ENCODE measurements at regions not wholly inside any gene's neighbourhood (a gene's known extent, or its start where the extent isn't known, plus 50 kb on each side); places are given as distances from the start of the nearest gene placed in this dataset.

DNA sequence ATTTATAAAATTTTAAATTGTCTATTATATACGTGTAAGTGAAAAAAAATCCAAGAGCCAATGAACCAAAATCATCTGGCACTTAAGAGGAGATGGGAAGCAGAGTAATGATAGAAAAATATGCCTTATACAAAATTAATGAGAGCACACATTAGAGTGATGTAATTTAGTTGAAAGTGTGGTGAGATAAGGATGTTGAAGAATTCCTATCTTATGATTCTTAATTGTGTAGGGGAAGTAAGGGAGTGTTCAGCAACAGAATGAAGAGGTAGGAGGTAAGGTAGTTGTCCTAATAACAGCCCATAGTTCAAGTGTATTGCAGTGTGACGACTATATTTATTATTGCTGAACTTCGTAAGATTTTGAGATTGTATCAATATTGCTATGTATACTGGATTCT is 843.4 kb upstream of the FLRT2 start:
- TF ChIP-seq, protein P1, sequence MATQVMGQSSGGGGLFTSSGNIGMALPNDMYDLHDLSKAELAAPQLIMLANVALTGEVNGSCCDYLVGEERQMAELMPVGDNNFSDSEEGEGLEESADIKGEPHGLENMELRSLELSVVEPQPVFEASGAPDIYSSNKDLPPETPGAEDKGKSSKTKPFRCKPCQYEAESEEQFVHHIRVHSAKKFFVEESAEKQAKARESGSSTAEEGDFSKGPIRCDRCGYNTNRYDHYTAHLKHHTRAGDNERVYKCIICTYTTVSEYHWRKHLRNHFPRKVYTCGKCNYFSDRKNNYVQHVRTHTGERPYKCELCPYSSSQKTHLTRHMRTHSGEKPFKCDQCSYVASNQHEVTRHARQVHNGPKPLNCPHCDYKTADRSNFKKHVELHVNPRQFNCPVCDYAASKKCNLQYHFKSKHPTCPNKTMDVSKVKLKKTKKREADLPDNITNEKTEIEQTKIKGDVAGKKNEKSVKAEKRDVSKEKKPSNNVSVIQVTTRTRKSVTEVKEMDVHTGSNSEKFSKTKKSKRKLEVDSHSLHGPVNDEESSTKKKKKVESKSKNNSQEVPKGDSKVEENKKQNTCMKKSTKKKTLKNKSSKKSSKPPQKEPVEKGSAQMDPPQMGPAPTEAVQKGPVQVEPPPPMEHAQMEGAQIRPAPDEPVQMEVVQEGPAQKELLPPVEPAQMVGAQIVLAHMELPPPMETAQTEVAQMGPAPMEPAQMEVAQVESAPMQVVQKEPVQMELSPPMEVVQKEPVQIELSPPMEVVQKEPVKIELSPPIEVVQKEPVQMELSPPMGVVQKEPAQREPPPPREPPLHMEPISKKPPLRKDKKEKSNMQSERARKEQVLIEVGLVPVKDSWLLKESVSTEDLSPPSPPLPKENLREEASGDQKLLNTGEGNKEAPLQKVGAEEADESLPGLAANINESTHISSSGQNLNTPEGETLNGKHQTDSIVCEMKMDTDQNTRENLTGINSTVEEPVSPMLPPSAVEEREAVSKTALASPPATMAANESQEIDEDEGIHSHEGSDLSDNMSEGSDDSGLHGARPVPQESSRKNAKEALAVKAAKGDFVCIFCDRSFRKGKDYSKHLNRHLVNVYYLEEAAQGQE (IDR thresholded peaks at IDR 0.05; ENCODE audit: insufficient replicate concordance, low read depth): no peak
- TF ChIP-seq, protein P2, sequence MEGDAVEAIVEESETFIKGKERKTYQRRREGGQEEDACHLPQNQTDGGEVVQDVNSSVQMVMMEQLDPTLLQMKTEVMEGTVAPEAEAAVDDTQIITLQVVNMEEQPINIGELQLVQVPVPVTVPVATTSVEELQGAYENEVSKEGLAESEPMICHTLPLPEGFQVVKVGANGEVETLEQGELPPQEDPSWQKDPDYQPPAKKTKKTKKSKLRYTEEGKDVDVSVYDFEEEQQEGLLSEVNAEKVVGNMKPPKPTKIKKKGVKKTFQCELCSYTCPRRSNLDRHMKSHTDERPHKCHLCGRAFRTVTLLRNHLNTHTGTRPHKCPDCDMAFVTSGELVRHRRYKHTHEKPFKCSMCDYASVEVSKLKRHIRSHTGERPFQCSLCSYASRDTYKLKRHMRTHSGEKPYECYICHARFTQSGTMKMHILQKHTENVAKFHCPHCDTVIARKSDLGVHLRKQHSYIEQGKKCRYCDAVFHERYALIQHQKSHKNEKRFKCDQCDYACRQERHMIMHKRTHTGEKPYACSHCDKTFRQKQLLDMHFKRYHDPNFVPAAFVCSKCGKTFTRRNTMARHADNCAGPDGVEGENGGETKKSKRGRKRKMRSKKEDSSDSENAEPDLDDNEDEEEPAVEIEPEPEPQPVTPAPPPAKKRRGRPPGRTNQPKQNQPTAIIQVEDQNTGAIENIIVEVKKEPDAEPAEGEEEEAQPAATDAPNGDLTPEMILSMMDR (IDR thresholded peaks at IDR 0.05; ENCODE audit: insufficient read depth, low read length): no peak
- TF ChIP-seq POLR2AphosphoS5 (IDR thresholded peaks at IDR 0.05; ENCODE audit: low read depth): no peak
- TF ChIP-seq GABPA (IDR thresholded peaks at IDR 0.05; ENCODE audit: low read depth): no peak
- TF ChIP-seq SPI1 (IDR thresholded peaks at IDR 0.05; ENCODE audit: borderline replicate concordance, low read depth): no peak
- no peak for DNase-seq (ENCODE audit: low read depth in 1 of 2, low spot score in 1 of 2)
- Histone ChIP-seq H3K27ac (replicated peaks) (no peak overlapping the region), H3K4me3 (replicated peaks; ENCODE audit: insufficient read depth, low read length) (no peak overlapping the region), H3K27me3 (ENCODE audit: insufficient read depth, poor library complexity, severe bottlenecking) (no peaks in the 10 kb centered on the region)

DNA sequence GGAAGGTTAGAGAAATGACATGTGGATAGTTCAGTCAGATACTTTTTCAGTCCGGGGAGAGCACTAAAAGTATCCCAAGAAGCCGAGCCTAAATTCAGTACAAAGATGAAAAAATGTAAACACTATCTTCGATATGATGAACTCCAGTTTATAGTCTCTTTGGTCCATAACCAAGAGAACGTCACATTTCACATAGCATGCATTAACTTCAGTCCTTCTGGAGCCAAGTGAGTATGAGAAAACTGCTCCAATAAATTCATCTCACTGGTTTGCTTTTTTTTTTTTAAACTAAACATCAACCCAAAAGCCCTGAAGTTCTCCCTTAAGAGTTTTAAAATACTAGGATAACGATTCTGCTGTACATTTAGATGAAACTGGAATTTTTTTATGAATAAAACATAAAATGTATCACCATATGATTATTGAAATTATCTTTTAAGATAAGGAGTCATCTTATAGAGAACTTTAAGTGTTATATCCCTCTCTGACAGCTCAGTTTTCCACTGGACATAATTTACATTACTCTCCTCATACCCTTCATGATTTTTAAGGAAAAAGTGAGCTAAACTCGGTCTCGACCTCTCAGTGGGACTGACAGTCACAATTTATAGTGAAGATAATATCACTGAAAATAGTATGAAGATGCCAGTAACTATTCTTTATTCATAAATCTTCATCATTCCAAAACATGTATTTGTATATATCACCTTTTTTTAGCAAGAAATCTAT is 841.5 kb upstream of the FLRT2 start:
- Histone ChIP-seq H3K4me3 (replicated peaks; ENCODE audit: insufficient read depth, low read length) (no peak overlapping the region), H3K27ac (replicated peaks) (no peak overlapping the region), H3K27me3 (ENCODE audit: insufficient read depth, poor library complexity, severe bottlenecking) (no peaks in the 10 kb centered on the region)
- no peak for DNase-seq (ENCODE audit: low read depth in 1 of 2, low spot score in 1 of 2)
- TF ChIP-seq, protein P2 (IDR thresholded peaks at IDR 0.05; ENCODE audit: insufficient read depth, low read length): no peak
- TF ChIP-seq POLR2AphosphoS5 (IDR thresholded peaks at IDR 0.05; ENCODE audit: low read depth) (no peak), SPI1 (IDR thresholded peaks at IDR 0.05; ENCODE audit: borderline replicate concordance, low read depth) (no peak), GABPA (IDR thresholded peaks at IDR 0.05; ENCODE audit: low read depth) (no peak)
- TF ChIP-seq, protein P1 (IDR thresholded peaks at IDR 0.05; ENCODE audit: insufficient replicate concordance, low read depth): no peak

DNA sequence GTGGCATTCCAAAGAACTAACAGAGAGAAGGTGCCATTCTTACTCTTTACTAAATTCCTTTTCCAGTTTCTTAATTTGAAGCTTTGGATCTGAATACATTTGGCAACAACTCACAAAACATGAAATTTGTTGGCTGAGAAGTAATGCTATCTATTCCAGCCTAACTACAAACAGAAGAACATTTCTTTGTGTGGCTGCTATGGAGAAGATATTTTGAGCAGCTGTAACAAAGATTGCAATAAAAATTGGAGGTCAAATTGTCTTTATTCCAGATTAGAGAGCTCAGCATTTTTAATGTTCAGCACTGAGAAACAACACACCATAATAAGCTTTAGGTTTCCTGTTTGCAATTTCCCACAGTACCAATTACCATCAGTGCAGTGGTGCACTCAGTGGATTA is 835.8 kb upstream of the FLRT2 start:
- H3K27ac ChIP-seq (replicated peaks): no peak overlapping the region
- no peak overlapping the region for H3K4me3 ChIP-seq (replicated peaks; ENCODE audit: insufficient read depth, low read length)
- TF ChIP-seq POLR2AphosphoS5 (IDR thresholded peaks at IDR 0.05; ENCODE audit: low read depth): no peak
- TF ChIP-seq, protein P1 (IDR thresholded peaks at IDR 0.05; ENCODE audit: insufficient replicate concordance, low read depth): no peak
- TF ChIP-seq, protein P2 (IDR thresholded peaks at IDR 0.05; ENCODE audit: insufficient read depth, low read length): no peak
- TF ChIP-seq GABPA (IDR thresholded peaks at IDR 0.05; ENCODE audit: low read depth): no peak
- TF ChIP-seq SPI1 (IDR thresholded peaks at IDR 0.05; ENCODE audit: borderline replicate concordance, low read depth): no peak
- DNase-seq (ENCODE audit: low read depth in 1 of 2, low spot score in 1 of 2): no peak
- no peaks in the 10 kb centered on the region for H3K27me3 ChIP-seq (ENCODE audit: insufficient read depth, poor library complexity, severe bottlenecking)
